Fibroblast of lung (primary cell): ENCODE measurements at regions not wholly inside any gene's neighbourhood (a gene's known extent, or its start where the extent isn't known, plus 50 kb on each side); places are given as distances from the start of the nearest gene placed in this dataset.

Source experiments
- DNase-seq, 2 donors: peaks; one replicate each; pipeline versions ENCODE4 v3.0.0 to v3.0.0-alpha.2; 2010; ENCODE audit warnings: low read depth in 2 of 2
- H2AFZ ChIP-seq: 2 replicates; pipeline ENCODE4 v1.5.1; 2012; ENCODE audit warnings: low read length, control low read depth, inconsistent platforms
- H3K27ac ChIP-seq: 2 replicates; pipeline ENCODE4 v1.5.1; 2011; ENCODE audit warnings: low read length, control low read depth; ENCODE audit not compliant: insufficient read depth
- H3K27me3 ChIP-seq: 2 replicates; pipeline ENCODE4 v1.5.1; 2011; ENCODE audit warnings: mild to moderate bottlenecking, low read length; ENCODE audit not compliant: control insufficient read depth, insufficient read depth
- H3K36me3 ChIP-seq: 2 replicates; pipeline ENCODE4 v1.5.1; 2011; ENCODE audit warnings: low read length; ENCODE audit not compliant: control insufficient read depth, insufficient read depth
- H3K4me1 ChIP-seq: 2 replicates; pipeline ENCODE4 v1.5.1; 2011; ENCODE audit warnings: low read length; ENCODE audit not compliant: control insufficient read depth, insufficient read depth; ENCODE audit errors: extremely low read depth
- H3K4me2 ChIP-seq: 2 replicates; pipeline ENCODE4 v1.5.1; 2011; ENCODE audit warnings: low read length, control low read depth; ENCODE audit not compliant: insufficient read depth; ENCODE audit errors: extremely low read depth
- H3K4me3 ChIP-seq, 4 experiments: fragments of 200-600 bp in 1 of 4; sonication (generic) in 1 of 4; replicated peaks in 1 of 4; 2 replicates each; pipeline ENCODE4 v1.5.1; 2011 to 2016; ENCODE audit warnings: low read length in 4 of 4, low read depth in 3 of 4, mild to moderate bottlenecking in 3 of 4, control low read depth in 2 of 4, inconsistent platforms in 1 of 4, mixed read lengths in 1 of 4; ENCODE audit not compliant: insufficient read depth in 1 of 4; ENCODE audit errors: control extremely low read depth in 1 of 4
- H3K79me2 ChIP-seq: 2 replicates; pipeline ENCODE4 v1.5.1; 2012; ENCODE audit warnings: mild to moderate bottlenecking, low read length, inconsistent platforms; ENCODE audit not compliant: control insufficient read depth, insufficient read depth
- H3K9ac ChIP-seq: 2 replicates; pipeline ENCODE4 v1.5.1; 2011; ENCODE audit warnings: mild to moderate bottlenecking, low read length, control low read depth; ENCODE audit not compliant: insufficient read depth
- H3K9me3 ChIP-seq: 2 replicates; pipeline ENCODE4 v1.5.1; 2012; ENCODE audit warnings: low read depth, low read length; ENCODE audit not compliant: control insufficient read depth, insufficient read depth
- H4K20me1 ChIP-seq: 2 replicates; pipeline ENCODE4 v1.5.1; 2011; ENCODE audit warnings: low read length; ENCODE audit not compliant: control insufficient read depth, insufficient read depth; ENCODE audit errors: extremely low read depth
- EZH2 ChIP-seq: IDR thresholded peaks from 2 replicates; pipeline ENCODE4 v1.5.1; 2012; ENCODE audit warnings: low read length, control low read depth, mild to moderate bottlenecking; ENCODE audit errors: missing control alignments
- TF ChIP-seq, protein P1 (sequence below), 2 donors: IDR thresholded peaks in 1 of 2; conservative IDR thresholded peaks in 1 of 2; 1 replicate in 1 of 2; 2 replicates in 1 of 2; pipeline ENCODE4 v1.5.1; 2011 to 2012; ENCODE audit warnings: low read length in 2 of 2, control low read depth in 1 of 2, inconsistent platforms in 1 of 2, low read depth in 1 of 2, mild to moderate bottlenecking in 1 of 2

DNA sequence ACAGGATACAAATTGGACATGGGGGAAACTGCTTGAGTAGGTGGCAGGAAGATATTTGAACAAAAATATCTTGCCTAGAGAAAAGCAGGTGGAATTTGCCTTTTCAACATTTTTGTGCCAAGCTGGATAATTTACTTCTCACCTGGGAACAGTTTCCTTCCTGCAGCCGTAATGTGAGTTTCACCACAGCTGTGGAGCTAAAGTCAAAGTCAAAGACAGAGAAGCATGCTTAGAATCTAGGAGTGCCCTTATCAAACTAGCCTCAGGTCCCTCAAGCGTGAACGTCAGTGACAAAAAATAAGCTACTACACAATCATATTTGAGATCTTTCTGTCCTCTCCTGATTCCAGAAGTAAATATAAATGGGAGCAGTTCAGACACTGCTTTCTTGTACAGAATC, 588.9 kb downstream of the MAT2B start:
- DNase-seq = no peak
- H3K4me1 ChIP-seq = no peaks in the 10 kb centered on the region
- no peaks in the 10 kb centered on the region for H3K36me3 ChIP-seq
- no peak for TF ChIP-seq EZH2
- TF ChIP-seq, protein P1, sequence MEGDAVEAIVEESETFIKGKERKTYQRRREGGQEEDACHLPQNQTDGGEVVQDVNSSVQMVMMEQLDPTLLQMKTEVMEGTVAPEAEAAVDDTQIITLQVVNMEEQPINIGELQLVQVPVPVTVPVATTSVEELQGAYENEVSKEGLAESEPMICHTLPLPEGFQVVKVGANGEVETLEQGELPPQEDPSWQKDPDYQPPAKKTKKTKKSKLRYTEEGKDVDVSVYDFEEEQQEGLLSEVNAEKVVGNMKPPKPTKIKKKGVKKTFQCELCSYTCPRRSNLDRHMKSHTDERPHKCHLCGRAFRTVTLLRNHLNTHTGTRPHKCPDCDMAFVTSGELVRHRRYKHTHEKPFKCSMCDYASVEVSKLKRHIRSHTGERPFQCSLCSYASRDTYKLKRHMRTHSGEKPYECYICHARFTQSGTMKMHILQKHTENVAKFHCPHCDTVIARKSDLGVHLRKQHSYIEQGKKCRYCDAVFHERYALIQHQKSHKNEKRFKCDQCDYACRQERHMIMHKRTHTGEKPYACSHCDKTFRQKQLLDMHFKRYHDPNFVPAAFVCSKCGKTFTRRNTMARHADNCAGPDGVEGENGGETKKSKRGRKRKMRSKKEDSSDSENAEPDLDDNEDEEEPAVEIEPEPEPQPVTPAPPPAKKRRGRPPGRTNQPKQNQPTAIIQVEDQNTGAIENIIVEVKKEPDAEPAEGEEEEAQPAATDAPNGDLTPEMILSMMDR (conservative IDR thresholded peaks at IDR 0.05 in 1 of 2, IDR thresholded peaks at IDR 0.05 in 1 of 2; ENCODE audit: low read depth in 1 of 2, low read length in 2 of 2) = no peak
- H3K9me3 ChIP-seq = no peaks in the 10 kb centered on the region
- no peak overlapping the region for H3K4me2 ChIP-seq
- H4K20me1 ChIP-seq = no peaks in the 10 kb centered on the region
- no peak overlapping the region for H2AFZ ChIP-seq
- H3K79me2 ChIP-seq = no peaks in the 10 kb centered on the region
- no peaks in the 10 kb centered on the region for H3K27me3 ChIP-seq
- no peak overlapping the region for H3K27ac ChIP-seq
- H3K4me3 ChIP-seq = no peak overlapping the region
- H3K9ac ChIP-seq = no peak overlapping the region

DNA sequence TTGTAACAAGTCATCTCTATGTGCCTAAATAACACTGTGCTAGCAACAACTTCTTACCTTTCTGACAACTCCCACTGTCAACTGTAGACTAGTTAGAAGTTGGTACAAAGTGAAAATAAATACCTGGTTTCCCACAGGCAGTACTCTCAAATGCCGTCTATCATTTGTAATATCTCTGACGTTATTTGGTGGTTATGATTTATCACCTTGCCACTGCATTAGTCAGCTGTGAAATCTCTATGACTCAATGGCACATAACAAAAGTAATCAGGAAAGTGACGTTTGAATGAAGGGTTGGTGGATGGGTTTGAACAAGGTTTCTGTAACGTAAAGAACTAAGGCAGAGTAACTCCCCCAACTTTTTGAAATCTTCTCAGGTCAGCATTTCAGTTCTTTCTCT, 592.3 kb downstream of the MAT2B start:
- Histone ChIP-seq H3K4me1 (no peaks in the 10 kb centered on the region), H3K27me3 (no peaks in the 10 kb centered on the region), H3K4me3 (no peak overlapping the region), H3K9ac (no peak overlapping the region), H3K79me2 (no peaks in the 10 kb centered on the region), H4K20me1 (no peaks in the 10 kb centered on the region), H3K36me3 (no peaks in the 10 kb centered on the region), H2AFZ (no peak overlapping the region), H3K9me3 (no peaks in the 10 kb centered on the region), H3K27ac (no peak overlapping the region), H3K4me2 (no peak overlapping the region)
- TF ChIP-seq EZH2 = no peak
- TF ChIP-seq, protein P1 (conservative IDR thresholded peaks at IDR 0.05 in 1 of 2, IDR thresholded peaks at IDR 0.05 in 1 of 2; ENCODE audit: low read depth in 1 of 2, low read length in 2 of 2) = no peak
- peak; percentile 68 to 86 for DNase-seq

DNA sequence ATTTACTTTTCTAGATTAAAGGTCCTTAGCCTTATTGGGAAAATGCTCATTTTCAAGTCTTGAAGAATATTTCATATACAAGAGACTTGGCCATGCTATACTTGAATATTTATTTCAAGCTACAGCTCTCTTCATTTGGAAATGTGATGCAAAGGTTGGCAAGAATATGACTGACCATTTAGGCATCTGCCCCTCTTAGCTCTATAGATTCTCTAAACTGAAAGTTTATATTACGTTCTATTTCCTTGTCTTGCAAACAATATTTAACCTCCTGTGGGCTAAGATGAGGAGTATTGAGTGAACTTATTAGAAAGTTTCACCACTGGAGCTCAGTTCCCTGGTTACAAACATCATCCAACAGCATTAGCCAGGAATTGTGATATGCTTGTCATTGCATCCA, 593.1 kb downstream of the MAT2B start:
- no peak overlapping the region for H3K9ac ChIP-seq
- H3K27ac ChIP-seq = no peak overlapping the region
- H3K4me2 ChIP-seq = no peak overlapping the region
- H3K9me3 ChIP-seq = no peaks in the 10 kb centered on the region
- H3K79me2 ChIP-seq = no peaks in the 10 kb centered on the region
- H3K27me3 ChIP-seq = no peaks in the 10 kb centered on the region
- peak; percentile 9 to 76 for DNase-seq
- TF ChIP-seq, protein P1 (conservative IDR thresholded peaks at IDR 0.05 in 1 of 2, IDR thresholded peaks at IDR 0.05 in 1 of 2; ENCODE audit: low read depth in 1 of 2, low read length in 2 of 2) = no peak
- TF ChIP-seq EZH2 = no peak
- no peaks in the 10 kb centered on the region for H4K20me1 ChIP-seq
- H3K4me3 ChIP-seq = no peak overlapping the region
- no peaks in the 10 kb centered on the region for H3K36me3 ChIP-seq
- H2AFZ ChIP-seq = no peak overlapping the region
- no peaks in the 10 kb centered on the region for H3K4me1 ChIP-seq
